ENCODE measurements at regions not wholly inside any gene's neighbourhood (a gene's known extent, or its start where the extent isn't known, plus 50 kb on each side); places are given as distances from the start of the nearest gene placed in this dataset.

DNA sequence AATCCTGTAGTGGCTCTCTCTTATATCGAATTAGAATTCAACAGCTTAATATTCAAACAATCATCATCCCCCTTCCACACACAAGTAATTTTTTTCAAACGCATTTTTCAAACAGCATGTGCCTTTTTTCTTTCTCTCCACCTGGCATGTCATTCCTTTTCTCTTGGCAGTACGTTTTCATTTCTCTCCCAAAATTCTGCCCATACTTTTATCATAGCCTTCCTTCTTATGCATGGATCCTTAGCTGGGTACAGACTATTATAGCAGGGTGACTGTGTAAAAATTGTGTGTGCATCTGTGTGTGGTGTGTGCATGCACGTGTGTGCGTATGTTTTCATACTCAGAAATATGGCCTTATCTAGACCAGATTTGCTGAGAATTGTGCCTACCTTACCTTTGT, 184.3 kb downstream of the ZC3H11B start (continued):
- TF ChIP-seq EP300 (IDR thresholded peaks at IDR 0.05) (no peak), ZC3H11A (IDR thresholded peaks at IDR 0.05) (no peak)

DNA sequence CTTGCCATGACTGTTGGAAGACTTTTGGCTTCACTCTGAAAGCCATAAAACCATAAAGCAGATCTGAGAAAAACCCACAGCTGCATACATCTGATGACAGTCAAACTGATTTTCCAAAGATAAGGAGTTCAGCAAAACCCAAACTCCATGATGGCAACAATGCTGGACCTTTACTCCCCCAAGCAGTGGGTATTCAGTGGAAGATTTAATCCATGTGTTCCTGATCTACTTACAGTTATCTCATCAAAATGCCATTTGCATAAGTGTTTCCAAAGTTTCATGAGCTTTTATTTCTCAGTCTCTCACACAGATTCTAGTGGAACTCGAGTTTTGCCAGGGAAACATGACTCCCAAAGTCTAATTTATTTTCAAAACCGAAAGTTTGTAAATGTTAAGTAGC, 184.9 kb downstream of the ZC3H11B start:
- Histone ChIP-seq H3K9me3 (no peaks in the 10 kb centered on the region), H3K4me1 (no peaks in the 10 kb centered on the region), H3K4me3 (no peak overlapping the region), H3K4me2 (no peak overlapping the region), H3K27ac (no peak overlapping the region)
- no peak for FAIRE-seq
- no peak for DNase-seq (ENCODE audit: low read depth in 1 of 2, low spot score in 1 of 2)
- TF ChIP-seq, protein P1, sequence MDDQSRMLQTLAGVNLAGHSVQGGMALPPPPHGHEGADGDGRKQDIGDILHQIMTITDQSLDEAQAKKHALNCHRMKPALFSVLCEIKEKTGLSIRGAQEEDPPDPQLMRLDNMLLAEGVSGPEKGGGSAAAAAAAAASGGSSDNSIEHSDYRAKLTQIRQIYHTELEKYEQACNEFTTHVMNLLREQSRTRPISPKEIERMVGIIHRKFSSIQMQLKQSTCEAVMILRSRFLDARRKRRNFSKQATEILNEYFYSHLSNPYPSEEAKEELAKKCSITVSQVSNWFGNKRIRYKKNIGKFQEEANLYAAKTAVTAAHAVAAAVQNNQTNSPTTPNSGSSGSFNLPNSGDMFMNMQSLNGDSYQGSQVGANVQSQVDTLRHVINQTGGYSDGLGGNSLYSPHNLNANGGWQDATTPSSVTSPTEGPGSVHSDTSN (IDR thresholded peaks at IDR 0.05): no peak
- TF ChIP-seq HEYL (CRISPR knock-in tag; IDR thresholded peaks at IDR 0.05) (no peak), EP300 (IDR thresholded peaks at IDR 0.05) (no peak), PHF8 (IDR thresholded peaks at IDR 0.05; ENCODE audit: borderline replicate concordance, low read depth) (no peak), CHD2 (IDR thresholded peaks at IDR 0.05; ENCODE audit: low read length, partially characterized antibody) (no peak)
- TF ChIP-seq, protein P2, sequence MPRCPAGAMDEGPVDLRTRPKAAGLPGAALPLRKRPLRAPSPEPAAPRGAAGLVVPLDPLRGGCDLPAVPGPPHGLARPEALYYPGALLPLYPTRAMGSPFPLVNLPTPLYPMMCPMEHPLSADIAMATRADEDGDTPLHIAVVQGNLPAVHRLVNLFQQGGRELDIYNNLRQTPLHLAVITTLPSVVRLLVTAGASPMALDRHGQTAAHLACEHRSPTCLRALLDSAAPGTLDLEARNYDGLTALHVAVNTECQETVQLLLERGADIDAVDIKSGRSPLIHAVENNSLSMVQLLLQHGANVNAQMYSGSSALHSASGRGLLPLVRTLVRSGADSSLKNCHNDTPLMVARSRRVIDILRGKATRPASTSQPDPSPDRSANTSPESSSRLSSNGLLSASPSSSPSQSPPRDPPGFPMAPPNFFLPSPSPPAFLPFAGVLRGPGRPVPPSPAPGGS (IDR thresholded peaks at IDR 0.05): no peak
- no peak for ATAC-seq
- ChIA-PET POLR2A (no interaction called here), CTCF (interaction anchor here (0.7 to 1.2 kb wide), 3 partner anchors 11 to 42 kb away, joined by 3 read pairs; no protein-coding TSS in a partner anchor)
- 42% methylated on average over 2 of the region's 2 CpGs for WGBS (ENCODE audit: missing lambda C conversion rate)

DNA sequence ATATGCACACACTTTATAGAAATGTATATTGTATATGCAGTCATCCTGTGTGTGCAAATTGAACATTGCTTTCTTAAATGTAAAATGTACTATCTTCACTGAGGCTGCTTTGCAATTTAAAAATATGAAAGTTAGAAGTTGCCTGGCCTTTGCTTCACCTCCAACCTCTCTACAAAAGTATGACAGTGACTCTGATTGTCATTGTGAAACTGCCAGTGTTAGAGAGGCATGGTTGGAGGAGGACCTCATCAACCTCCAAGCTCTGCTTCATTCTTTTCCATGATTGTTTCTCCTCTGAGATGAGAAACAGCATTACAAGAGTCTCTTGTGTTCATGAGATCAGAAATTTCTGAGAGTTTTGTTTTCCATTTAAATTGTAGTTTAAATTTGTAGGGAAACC, 185.5 kb downstream of the ZC3H11B start:
- DNase-seq (ENCODE audit: low read depth in 1 of 2, low spot score in 1 of 2): no peak
- no peak for FAIRE-seq
- CTCF ChIA-PET: interaction anchor here (1.1 to 1.2 kb wide), 2 partner anchors 10 to 42 kb away, joined by 3 read pairs; no protein-coding TSS in a partner anchor
- H3K4me1 ChIP-seq: no peaks in the 10 kb centered on the region
- POLR2A ChIA-PET: no interaction called here
- H3K4me2 ChIP-seq: no peak overlapping the region
- H3K9me3 ChIP-seq: no peaks in the 10 kb centered on the region
- TF ChIP-seq, protein P3, sequence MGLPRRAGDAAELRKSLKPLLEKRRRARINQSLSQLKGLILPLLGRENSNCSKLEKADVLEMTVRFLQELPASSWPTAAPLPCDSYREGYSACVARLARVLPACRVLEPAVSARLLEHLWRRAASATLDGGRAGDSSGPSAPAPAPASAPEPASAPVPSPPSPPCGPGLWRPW (IDR thresholded peaks at IDR 0.05): no peak
- no peak for TF ChIP-seq ZSCAN20 (CRISPR knock-in tag; IDR thresholded peaks at IDR 0.05)
- no peak for TF ChIP-seq POLR2A (IDR thresholded peaks at IDR 0.05; ENCODE audit: low read length)
- no peak for TF ChIP-seq NPAS2 (CRISPR knock-in tag; IDR thresholded peaks at IDR 0.05; ENCODE audit: borderline replicate concordance)
- TF ChIP-seq JUN (IDR thresholded peaks at IDR 0.05): no peak
- no peak for TF ChIP-seq RFX5 (IDR thresholded peaks at IDR 0.05)
- no peak for TF ChIP-seq RCOR1 (IDR thresholded peaks at IDR 0.05; ENCODE audit: low read depth, low read length)
- TF ChIP-seq, protein P4, sequence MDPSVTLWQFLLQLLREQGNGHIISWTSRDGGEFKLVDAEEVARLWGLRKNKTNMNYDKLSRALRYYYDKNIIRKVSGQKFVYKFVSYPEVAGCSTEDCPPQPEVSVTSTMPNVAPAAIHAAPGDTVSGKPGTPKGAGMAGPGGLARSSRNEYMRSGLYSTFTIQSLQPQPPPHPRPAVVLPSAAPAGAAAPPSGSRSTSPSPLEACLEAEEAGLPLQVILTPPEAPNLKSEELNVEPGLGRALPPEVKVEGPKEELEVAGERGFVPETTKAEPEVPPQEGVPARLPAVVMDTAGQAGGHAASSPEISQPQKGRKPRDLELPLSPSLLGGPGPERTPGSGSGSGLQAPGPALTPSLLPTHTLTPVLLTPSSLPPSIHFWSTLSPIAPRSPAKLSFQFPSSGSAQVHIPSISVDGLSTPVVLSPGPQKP (IDR thresholded peaks at IDR 0.05; ENCODE audit: low read depth, low read length): no peak
- TF ChIP-seq, protein P5, sequence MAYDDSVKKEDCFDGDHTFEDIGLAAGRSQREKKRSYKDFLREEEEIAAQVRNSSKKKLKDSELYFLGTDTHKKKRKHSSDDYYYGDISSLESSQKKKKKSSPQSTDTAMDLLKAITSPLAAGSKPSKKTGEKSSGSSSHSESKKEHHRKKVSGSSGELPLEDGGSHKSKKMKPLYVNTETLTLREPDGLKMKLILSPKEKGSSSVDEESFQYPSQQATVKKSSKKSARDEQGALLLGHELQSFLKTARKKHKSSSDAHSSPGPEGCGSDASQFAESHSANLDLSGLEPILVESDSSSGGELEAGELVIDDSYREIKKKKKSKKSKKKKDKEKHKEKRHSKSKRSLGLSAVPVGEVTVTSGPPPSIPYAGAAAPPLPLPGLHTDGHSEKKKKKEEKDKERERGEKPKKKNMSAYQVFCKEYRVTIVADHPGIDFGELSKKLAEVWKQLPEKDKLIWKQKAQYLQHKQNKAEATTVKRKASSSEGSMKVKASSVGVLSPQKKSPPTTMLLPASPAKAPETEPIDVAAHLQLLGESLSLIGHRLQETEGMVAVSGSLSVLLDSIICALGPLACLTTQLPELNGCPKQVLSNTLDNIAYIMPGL (CRISPR knock-in tag; IDR thresholded peaks at IDR 0.05; ENCODE audit: borderline replicate concordance): no peak
- TF ChIP-seq, protein P1 (IDR thresholded peaks at IDR 0.05): no peak
- no peak for TF ChIP-seq CHD4 (IDR thresholded peaks at IDR 0.05; ENCODE audit: borderline replicate concordance)
- TF ChIP-seq RARB (CRISPR knock-in tag; IDR thresholded peaks at IDR 0.05): no peak
- TF ChIP-seq, protein P6, sequence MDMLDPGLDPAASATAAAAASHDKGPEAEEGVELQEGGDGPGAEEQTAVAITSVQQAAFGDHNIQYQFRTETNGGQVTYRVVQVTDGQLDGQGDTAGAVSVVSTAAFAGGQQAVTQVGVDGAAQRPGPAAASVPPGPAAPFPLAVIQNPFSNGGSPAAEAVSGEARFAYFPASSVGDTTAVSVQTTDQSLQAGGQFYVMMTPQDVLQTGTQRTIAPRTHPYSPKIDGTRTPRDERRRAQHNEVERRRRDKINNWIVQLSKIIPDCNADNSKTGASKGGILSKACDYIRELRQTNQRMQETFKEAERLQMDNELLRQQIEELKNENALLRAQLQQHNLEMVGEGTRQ (IDR thresholded peaks at IDR 0.05): no peak
- no peak for TF ChIP-seq TFCP2L1 (CRISPR knock-in tag; IDR thresholded peaks at IDR 0.05)
- TF ChIP-seq SMC3 (IDR thresholded peaks at IDR 0.05): no peak
- TF ChIP-seq, protein P7, sequence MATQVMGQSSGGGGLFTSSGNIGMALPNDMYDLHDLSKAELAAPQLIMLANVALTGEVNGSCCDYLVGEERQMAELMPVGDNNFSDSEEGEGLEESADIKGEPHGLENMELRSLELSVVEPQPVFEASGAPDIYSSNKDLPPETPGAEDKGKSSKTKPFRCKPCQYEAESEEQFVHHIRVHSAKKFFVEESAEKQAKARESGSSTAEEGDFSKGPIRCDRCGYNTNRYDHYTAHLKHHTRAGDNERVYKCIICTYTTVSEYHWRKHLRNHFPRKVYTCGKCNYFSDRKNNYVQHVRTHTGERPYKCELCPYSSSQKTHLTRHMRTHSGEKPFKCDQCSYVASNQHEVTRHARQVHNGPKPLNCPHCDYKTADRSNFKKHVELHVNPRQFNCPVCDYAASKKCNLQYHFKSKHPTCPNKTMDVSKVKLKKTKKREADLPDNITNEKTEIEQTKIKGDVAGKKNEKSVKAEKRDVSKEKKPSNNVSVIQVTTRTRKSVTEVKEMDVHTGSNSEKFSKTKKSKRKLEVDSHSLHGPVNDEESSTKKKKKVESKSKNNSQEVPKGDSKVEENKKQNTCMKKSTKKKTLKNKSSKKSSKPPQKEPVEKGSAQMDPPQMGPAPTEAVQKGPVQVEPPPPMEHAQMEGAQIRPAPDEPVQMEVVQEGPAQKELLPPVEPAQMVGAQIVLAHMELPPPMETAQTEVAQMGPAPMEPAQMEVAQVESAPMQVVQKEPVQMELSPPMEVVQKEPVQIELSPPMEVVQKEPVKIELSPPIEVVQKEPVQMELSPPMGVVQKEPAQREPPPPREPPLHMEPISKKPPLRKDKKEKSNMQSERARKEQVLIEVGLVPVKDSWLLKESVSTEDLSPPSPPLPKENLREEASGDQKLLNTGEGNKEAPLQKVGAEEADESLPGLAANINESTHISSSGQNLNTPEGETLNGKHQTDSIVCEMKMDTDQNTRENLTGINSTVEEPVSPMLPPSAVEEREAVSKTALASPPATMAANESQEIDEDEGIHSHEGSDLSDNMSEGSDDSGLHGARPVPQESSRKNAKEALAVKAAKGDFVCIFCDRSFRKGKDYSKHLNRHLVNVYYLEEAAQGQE (IDR thresholded peaks at IDR 0.05): no peak
- no peak for TF ChIP-seq PHF8 (IDR thresholded peaks at IDR 0.05; ENCODE audit: borderline replicate concordance, low read depth)
- ATAC-seq: no peak
- H3K27ac ChIP-seq: no peak overlapping the region
- no peak overlapping the region for H3K4me3 ChIP-seq

Data from A549 (cell line).